CD4-positive, alpha-beta T cell treated with Interleukin-1 beta for 1 hour (primary cell): ENCODE measurements at regions not wholly inside any gene's neighbourhood (a gene's known extent, or its start where the extent isn't known, plus 50 kb on each side); places are given as distances from the start of the nearest gene placed in this dataset.

Source experiments
- DNase-seq, 2 donors: peaks; one replicate each; pipeline ENCODE4 v3.0.0-alpha.2; 2020 to 2022

DNA sequence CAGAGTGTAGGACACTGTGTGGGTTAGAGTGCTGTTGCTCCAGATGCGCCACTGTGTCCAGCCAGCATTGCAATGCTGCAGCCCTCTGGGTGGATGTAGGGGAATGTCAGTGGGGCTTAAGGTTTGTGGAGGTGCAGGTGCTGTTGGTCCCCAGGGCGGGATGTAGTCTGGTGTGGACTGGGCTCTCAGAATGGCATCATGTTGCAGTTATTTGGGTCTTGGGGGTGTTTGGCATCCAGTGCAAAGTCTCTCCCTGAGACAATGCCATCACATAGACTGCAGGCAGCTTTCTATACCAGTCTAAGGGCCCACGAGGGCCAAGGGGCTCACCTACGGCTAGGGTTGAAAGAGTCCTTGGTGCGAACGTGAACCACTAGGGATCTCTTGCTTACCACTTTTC lies 275.3 kb downstream of the SOX11 start:
- DNase-seq, result no peak

DNA sequence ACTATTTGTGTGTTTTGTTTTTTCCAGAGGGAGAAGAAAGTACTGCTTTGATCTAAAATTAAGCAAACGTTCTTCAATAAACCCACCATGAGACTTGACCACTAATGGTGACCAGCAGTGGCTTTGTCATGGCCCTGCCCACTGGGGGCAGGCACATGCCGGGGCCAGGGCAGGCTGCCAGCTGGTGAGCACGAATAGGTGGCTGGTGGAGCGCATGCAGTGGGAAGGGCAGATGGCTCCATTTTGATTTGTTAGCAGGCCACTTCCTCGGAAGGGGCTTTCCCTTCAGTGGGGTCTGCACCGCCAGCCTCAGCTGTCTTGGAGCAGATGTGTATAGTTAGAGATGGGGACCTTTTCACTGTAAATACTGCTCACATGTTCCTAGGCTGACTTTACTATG lies 277.1 kb downstream of the SOX11 start:
- DNase-seq, result no peak

DNA sequence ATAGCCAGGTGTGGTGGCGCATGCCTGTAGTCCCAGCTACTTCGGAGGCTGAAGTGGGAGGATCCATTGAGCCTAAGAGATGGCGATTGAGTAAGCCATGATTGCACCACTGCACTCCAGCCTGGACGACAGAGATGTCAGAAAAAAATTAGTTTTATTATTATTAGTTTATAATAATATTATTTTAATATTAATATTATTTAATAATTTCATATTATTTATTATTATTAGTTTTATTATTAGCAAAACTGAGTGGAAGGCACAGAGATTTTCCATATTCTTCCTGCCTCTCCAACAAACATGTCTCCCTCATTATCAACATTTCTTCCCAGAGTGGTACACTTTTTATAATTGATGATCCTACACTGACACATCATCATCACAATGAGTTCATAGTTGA lies 278.2 kb downstream of the SOX11 start:
- DNase-seq, result no peak

DNA sequence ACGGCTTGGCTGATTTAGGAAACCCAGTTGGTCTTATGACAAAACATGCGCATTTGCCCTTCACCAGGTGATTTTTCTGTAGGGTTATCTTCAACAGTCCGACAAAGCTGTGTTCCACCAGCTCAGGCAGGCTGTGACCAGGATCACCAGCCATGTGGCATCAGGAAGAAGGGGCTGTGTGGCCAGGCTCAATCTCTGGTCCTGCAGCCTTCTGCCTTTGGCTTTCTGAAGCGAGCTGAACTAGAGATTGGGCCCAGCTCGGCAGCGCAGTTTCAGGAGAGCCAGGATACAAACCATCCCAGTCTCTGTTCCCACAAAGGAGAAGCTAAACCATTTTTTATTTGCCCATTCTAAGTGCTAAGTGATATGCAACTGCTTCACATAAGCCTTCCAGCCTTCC lies 282.3 kb downstream of the SOX11 start:
- DNase-seq, result no peak

DNA sequence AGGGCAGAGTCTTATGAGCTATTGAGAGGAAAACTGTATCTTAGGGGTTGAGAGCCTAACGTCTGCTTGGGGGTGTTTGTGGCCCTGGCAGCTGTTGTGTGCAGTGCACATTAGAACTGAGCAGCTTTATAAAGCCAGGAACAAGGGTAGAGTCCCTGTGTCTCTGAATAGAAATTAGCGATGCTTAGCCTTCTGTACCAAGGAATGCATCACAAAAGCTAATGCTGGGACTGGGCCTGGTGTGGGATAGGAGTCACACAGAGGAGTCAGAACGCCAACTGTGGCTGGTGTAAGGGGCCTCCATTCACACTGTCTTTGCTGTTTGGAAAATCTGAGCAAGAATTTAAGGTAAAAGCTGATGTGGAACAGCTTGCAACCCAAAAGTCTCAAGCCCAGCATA lies 283.2 kb downstream of the SOX11 start:
- DNase-seq, result no peak

DNA sequence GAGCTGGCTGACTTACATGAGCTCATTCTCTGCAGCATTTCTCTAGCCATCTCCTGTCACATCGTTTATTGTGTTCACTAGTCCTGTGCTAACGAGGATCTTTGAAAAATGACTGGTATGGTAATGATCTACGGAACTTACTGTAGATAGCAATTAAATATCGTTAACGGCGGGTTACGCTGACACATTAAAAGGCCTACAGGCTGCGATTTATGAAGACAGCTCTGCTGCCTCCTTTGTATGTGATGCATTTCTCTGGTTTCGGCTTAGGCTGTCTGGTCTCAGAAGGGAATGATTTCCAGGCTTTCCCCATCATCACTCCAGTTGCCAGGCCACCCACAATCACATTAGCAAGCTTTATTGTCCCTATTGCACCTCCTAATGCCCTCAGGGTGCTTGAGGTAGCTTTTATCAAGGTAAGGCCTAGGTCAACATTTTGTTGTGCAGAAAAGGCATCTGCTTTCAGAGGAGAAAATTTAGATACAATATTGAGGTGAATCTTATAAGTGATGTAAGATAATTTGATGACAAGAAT lies 284.4 kb downstream of the SOX11 start:
- DNase-seq, result no peak

DNA sequence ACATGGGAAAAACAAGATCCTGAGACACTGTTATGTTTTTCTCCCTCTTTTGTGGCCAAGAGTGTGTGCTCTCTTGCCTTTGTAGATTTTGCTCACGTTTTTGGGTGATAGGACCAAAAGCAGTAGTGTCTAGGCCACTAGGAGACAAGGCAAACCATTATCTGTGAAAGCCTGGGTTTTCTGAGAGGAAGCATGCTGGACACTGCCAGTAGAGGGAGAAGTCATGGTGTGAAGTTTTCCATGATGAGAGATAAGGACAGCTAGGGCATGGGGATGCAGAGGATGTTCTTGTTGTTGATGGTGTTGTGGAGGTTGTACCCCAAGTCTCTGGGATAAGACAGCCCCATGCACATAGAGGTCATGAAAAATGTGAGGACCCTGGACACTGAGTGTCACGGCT lies 285.3 kb downstream of the SOX11 start:
- no peak for DNase-seq

DNA sequence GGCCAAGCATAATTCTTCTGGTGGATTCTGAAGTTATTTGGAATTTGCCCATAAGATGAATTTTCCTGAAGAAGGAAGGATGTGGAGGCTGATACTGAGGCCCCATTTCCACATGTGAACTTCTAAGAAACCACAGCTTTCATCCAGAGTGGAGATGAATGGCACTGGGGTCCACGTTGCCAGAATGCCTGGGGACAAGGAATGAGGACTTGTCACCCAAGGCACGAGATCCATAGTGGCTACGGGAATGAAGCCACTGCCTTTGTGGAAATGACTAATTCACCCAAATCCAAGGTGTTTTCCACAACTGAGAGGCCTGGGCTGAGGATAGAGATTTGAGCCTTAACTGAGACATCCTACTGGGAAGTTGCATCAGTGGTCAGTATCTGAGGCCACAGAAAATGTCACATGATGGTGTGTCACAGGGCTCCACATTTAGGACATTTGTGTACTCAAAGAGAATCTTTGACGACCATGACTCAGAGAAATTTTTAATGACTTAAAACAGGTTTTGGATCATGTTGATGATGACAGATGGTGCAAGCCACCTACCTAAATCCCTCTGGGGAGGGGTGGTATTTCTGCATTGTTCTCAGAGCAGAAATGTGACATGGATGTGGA lies 286.1 kb downstream of the SOX11 start:
- DNase-seq, result no peak

DNA sequence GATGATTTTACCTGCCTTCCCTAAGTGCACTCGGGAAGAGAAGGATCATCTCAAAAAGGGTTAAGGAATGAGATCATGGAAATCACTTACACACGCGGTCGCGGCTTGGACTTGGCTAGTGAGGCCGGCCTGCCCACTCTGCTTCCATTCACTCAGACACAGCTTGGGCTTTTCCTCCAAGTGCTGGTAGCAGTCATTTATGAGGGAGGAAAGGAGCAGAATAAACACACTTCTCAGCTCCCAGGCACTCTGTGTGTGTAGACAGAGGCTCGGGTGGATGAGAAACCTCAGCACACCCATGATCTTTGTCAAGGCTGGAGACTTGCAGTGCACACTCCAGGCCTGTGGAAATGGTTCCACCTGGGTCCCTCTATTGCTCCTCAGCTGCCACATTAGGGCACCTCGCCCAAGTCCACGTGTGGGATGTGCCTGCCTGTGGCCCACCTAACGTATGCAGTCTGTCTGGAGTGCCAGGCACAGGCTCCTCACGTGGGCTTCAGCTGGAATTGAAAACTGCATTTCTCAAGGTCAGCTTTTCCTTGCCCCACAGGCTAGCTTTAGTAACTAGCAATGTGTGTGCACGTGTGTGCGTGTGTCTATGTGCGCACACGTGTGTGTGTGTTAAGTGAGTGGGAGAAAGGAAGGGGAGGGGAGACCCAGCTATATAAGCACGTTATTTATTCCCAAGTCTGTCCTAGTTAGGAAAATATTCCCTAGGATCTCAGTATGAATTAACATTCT lies 288.4 kb downstream of the SOX11 start:
- no peak for DNase-seq

DNA sequence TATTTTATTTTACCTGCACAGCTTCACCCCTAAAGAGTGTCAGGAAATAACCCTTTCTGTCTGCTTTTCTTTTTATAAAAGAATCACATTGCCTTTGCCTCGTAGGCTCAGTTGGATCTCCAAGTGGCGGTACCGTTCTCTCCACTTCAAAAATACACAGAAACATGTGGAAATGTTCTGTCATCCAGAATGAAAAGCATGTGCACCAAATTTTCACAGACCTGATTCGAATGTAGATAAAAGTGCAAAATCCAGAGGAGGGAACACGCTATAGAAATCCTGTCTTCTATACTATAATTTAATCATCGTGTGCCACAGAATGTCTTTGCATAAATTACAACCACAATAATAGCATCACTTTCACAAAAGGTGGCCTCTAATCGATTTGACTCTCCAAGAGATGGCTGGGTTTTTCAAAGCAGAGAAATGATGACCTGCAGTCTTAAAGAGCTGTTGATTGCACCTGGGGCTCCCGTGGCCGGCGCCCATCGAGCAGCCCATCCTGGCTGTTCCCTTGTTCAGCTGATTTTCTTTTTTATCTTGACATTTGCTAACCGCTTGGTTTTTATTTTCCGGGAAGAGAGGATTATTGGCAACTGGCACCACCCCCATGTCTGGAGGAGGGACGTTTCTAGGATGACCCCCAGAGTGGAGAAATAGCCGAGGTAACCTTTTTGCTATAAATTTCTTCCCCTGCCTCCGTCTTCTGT lies 290.2 kb downstream of the SOX11 start:
- no peak for DNase-seq

DNA sequence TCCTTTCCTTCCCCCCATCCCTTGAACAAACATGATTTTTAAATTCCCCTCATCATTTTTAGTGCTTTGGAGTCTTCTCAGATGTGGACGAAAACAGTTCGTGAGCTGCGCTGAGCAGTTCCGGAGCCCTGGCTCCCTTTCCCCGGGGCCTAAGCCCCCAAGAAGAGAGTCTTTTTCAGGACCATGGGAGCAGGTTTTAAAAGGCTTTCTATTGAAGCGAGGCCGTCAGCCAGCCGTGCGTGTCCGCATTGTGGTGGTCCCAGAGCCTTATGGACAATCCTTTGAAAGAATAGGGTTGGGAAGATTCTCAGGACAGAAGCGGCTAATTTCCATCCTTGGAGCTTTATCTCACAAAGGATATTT lies 290.7 kb downstream of the SOX11 start:
- DNase-seq, result no peak

DNA sequence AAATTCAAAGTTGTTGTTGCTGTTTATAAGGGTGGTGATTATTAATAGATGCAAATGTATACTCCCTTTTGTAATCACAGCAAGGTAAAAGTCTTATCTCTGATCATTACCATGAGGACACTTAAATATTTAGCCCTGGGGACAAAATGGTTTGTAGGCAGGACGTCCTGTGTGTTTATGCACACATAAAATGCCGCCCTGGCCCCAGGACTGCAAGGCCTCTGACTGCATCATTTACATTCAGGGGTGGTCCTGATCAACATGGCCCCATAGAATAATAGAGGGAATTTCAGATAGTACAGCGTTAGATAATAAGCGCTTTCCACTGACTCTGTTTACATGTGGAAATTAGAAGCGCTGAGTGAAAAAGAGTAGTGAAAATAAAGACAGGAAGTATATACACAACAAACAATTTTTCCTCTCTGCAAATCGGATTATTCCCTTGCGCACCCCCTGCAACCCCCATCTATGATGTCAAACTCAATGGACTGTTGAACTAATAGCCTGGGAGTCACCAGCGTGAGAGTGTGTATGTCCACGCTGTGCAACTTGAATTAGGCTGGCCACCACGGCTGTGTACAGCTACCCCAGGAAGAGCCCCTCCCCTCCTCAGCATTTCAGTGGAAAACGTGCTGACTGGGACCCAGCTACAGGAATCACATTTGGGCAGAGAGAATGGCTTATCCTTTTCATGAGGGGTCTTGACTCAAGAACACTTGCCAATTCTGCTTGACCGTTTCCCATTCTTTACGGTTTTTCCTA lies 291.5 kb downstream of the SOX11 start:
- no peak for DNase-seq

DNA sequence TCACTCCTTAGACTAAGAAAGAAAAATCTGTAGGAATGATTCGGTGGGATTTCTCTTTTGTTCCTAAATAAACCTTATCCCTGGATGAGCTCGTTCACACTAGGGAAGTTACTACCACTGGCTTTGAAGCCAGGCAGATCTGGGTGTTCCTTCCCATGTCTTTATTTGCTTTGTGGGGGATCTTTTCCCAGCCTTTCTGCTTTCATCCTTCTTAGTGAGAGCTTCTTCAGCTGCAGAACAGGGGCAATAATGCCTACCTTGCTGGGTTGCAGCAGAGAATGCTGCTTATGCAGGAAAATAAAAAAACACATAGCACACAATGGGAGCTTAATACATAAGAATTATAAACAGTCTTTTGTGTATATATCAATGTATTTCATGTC lies 292.1 kb downstream of the SOX11 start:
- no peak for DNase-seq

DNA sequence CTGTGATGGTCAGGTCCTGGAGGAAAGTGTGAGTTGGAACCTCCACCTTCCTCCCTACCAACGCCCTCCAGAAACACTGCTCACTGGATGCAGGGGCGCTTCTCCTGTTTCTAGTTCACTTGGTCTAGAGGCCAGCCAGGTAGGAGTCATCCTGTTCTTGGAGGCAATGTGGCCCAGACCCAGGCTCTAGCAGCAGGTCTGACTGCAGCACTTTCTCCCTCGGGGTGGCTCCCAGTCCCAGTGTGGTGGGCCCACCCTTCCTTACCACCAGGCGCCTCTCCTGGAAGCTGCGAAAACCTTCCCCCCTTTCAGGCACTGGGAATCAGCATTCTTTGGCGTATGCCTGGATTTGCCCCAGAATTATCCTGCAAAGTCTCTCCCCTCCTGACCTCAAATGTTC lies 292.8 kb downstream of the SOX11 start:
- DNase-seq, result no peak

DNA sequence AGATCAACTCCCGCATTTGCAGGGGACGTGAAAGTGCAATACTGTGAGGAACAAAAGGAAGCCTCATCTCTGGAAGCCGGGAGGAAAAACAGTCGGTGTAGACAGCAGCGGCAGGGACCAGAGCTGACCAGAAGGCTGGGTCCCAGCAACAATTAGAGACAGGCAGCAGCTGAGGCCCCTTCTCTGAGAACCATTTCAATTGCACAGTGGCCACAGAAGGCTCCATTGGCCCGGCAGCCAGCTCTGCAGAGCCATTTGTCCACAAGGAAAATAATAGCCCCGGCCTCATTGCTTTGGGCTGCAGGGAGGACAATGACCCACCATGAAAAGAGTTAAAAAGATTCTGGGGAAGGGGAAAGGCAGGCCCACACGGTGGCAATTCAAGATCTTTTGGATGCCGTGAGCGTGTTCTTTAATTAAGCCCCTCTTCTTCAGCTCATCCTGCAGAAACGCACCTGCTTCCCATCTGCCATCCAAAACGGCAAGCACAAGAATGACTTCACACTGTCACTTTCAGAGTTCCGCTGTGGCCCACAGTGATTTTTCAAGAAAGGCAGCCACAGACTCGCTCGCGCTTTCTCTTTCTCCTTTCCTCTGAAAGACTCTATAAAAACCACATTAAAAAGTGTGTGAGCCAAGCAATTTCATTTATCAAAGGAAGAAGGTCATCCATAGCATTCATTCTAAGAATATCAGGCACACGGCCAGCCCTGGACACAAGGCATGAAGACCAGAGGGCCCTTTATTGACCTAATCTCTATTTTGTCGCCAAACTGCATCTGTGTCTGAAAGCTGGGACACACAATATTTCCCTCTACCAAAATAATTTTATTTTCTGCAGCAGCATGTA lies 293.6 kb downstream of the SOX11 start:
- no peak for DNase-seq

DNA sequence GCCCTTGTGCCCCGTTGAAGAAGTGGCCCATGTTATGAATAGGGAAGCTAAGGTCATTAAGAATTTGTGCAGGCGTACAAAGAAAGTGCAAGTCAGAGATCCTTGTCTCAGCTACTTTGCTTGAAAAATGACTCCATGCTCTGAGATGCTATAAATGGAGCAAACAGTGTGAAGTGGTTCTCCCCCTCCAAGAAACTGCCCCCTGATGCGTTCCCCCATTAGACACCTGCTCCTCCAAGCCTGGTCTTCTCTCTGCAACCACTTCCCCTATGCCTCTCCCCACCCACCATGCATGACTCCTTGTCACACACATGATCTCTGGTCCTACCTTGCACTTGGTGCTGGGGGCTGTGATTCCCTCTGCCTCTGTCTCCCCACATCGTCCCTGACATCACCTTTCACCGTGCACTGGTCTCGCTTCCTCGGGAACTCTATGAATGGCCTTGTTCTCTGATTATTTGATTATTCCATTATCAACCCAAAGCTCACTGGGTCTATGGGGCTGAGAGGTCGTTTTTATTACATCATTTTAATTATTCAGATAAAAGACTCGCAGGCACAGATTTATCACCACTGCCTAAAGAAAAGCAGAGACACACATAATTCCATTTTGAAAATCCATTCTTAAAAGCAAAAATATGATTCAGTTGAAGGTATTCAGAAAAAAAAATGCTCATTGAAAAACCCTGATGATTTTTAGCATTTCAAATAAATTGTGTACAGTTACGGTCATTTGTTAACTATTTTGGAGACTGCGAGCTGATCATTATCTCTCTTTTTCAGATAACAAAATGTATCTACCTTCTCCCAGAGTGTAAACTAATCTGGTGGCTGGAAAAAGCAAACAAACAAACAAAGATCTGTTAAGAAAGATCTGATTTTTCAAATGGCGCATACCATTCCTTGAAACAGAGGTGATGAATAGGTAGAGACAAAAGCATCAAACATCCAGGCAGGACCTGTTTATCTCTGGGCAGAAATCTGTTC lies 294.9 kb downstream of the SOX11 start:
- DNase-seq, result no peak

DNA sequence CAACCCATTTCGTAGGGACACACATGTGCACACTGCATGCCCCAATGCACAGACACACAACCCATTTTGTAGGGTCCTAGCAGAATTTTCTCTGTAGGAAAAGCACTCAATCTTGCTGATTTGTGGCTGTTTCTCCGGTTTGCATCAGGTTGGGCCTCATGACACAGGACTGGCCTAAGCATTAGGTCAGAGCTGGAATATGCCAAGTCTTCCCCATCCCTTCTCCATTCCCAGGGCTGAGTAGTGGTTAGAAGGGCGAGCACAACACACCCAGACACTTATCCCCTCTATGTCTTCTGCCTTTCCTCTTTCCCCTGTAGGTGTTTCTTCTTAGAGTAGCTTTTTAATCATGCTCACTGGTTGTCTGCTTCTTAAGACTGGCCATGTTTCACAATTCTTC lies 295.9 kb downstream of the SOX11 start:
- no peak for DNase-seq

DNA sequence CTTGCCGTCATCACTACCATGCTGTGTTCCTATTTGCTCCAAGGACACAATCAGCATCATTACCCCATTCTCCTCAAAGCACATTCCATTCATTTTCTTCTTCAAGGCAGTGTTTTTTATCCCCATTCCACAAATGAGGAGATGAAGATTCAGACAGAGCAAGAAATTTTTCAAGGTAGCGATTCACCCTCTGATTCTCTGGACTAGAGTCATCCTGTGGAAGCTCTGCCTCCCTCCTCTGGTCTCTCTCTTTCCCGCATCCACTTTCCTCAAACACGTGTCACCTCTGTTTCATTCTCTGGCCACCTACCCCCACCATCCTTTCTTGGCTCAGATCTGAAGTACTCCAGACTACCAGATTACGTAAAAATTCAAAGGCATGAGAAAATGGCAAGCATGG lies 297.9 kb downstream of the SOX11 start:
- no peak for DNase-seq

DNA sequence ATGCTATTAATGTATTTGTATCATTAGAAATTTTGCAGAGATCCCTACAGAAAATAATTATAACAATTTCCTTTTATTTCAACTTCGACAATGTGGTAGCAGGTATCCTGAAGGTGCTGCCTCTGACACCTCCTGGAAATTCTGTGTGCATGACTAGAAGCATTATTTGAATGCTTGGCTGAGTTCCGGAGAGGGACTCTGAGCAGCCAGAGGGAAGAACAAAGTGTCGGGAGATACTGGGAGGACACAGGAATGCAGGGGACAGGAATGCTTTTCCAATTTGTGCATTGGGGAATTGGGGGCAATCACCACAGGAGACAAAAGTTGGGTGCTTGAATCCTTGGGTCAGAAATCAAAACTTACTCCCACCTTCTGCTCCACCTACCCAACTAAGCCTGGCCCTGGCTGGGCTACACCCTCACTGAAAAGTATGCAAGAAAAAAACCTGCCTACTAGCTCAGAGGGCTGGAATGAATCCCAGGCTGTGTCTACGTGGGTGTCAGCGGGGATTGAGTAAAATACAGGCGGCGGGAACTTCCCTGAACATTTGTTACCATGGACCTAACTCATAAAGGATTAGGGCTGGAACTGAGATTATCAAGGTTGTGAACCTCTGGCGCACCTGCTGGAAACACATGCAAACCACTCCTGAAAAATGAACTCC lies 299.3 kb downstream of the SOX11 start:
- DNase-seq, result no peak

DNA sequence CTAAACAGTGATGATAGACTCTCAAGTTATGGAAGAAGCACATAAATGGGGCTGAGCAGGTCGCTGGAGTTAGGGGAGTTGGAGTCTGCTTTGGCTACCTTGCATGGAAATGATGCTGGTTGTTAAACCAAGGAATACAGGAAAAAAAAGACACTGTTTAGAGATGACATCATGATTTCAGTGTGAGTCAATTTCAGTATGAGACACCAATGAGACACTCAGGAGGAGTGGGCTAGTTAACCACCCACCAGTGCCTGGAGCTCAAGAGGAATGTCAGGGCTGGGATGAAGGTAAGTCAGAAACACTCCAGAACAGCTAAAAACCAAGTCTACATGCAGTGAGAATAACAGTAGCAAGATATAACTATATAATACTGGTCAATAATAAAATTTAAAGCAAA lies 303.6 kb downstream of the SOX11 start:
- DNase-seq, result no peak

DNA sequence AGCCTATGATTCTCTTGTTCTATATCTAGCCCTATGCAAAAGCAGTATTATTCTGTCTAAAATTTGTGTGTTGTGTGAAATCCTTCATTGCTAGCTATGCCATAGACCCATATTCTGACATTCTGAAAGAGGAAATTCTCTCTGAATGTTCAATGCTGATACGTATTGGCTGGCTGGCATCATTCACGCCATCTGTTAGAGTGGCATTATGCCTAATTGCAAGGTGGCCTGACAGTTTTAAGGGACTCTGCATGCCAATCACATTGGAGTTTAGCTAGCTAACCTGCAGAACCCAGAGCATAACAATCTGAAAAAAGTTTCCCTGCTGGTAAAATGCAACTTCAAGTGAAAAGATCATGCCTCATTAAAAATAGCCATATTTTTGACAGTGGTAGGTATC lies 316.0 kb downstream of the SOX11 start:
- DNase-seq, result no peak
